HG02840 (cell line): ENCODE measurements at regions not wholly inside any gene's neighbourhood (a gene's known extent, or its start where the extent isn't known, plus 50 kb on each side); places are given as distances from the start of the nearest gene placed in this dataset.

Source experiments
- ATAC-seq: cut with Tn5 transposase; IDR thresholded peaks from one replicate; pipeline ENCODE4 v1.9.1; 2021; ENCODE audit warnings: mild to moderate bottlenecking, moderate library complexity, moderate number of reproducible peaks; ENCODE audit not compliant: unreplicated experiment, low FRiP score

- no peak for ATAC-seq
Measured at GRCh38 chr16:16774389-16774788, 395.4 kb downstream of the NPIPA7 start.

- no peak for ATAC-seq
Measured at GRCh38 chr16:16778332-16778731, 399.4 kb downstream of the NPIPA7 start.

GRCh38 chr16:16780588-16780987 is 401.6 kb downstream of the NPIPA7 start:
- ATAC-seq: no peak

- no peak for ATAC-seq
Measured at GRCh38 chr16:16782153-16782552, 403.2 kb downstream of the NPIPA7 start.

- ATAC-seq: no peak
Measured at GRCh38 chr16:16788004-16788403, 409.1 kb downstream of the NPIPA7 start.

GRCh38 chr16:16790597-16790996 is 411.7 kb downstream of the NPIPA7 start:
- no peak for ATAC-seq

GRCh38 chr16:16791051-16791450 is 412.1 kb downstream of the NPIPA7 start:
- ATAC-seq: no peak

- no peak for ATAC-seq
Measured at GRCh38 chr16:16797239-16797638, 418.3 kb downstream of the NPIPA7 start.

GRCh38 chr16:16798504-16798903 is 419.6 kb downstream of the NPIPA7 start:
- ATAC-seq: no peak

- no peak for ATAC-seq
Measured at GRCh38 chr16:16805809-16806208, 426.9 kb downstream of the NPIPA7 start.

GRCh38 chr16:16815641-16816040 is 436.7 kb downstream of the NPIPA7 start:
- ATAC-seq: no peak

GRCh38 chr16:16817196-16817595 is 438.3 kb downstream of the NPIPA7 start:
- no peak for ATAC-seq

GRCh38 chr16:16821261-16821660 is 442.3 kb downstream of the NPIPA7 start:
- no peak for ATAC-seq

GRCh38 chr16:16828913-16829398 is 450.0 kb downstream of the NPIPA7 start:
- ATAC-seq: no peak

- no peak for ATAC-seq
Measured at GRCh38 chr16:16830401-16830800, 451.5 kb downstream of the NPIPA7 start.

GRCh38 chr16:16830973-16831372 is 452.0 kb downstream of the NPIPA7 start:
- ATAC-seq: no peak

- ATAC-seq: no peak
Measured at GRCh38 chr16:16833165-16833564, 454.2 kb downstream of the NPIPA7 start.

- ATAC-seq: no peak
Measured at GRCh38 chr16:16850274-16850673, 471.3 kb downstream of the NPIPA7 start.

GRCh38 chr16:16857012-16857411 is 478.1 kb downstream of the NPIPA7 start:
- ATAC-seq: no peak

- ATAC-seq: no peak
Measured at GRCh38 chr16:16857603-16858283, 478.8 kb downstream of the NPIPA7 start.

- ATAC-seq: no peak
Measured at GRCh38 chr16:16861546-16861945, 482.6 kb downstream of the NPIPA7 start.

- ATAC-seq: no peak
Measured at GRCh38 chr16:16863672-16864071, 484.7 kb downstream of the NPIPA7 start.

GRCh38 chr16:16864536-16864935 is 485.6 kb downstream of the NPIPA7 start:
- no peak for ATAC-seq
